ENCODE measurements at regions not wholly inside any gene's neighbourhood (a gene's known extent, or its start where the extent isn't known, plus 50 kb on each side); places are given as distances from the start of the nearest gene placed in this dataset.

- Mint-ChIP-seq H3K9me3 (ENCODE audit: low read depth) (no peaks in the 10 kb centered on the region), H3K4me1 (ENCODE audit: low read depth) (no peaks in the 10 kb centered on the region), H3K27ac (no peak overlapping the region), H3K27me3 (no peaks in the 10 kb centered on the region), H3K4me3 (no peak overlapping the region), H3K36me3 (no peaks in the 10 kb centered on the region)
These were observed 175.4 kb downstream of the PHETA1 start for GRCh38 chr12:111193496-111193895.

GRCh38 chr12:111193067-111193466 lies 175.8 kb downstream of the PHETA1 start:
- Mint-ChIP-seq H3K4me1 (ENCODE audit: low read depth) (no peaks in the 10 kb centered on the region), H3K4me3 (no peak overlapping the region), H3K27ac (no peak overlapping the region), H3K9me3 (ENCODE audit: low read depth) (no peaks in the 10 kb centered on the region), H3K27me3 (no peaks in the 10 kb centered on the region), H3K36me3 (no peaks in the 10 kb centered on the region)

GRCh38 chr12:111192647-111193046 lies 176.2 kb downstream of the PHETA1 start:
- Mint-ChIP-seq H3K9me3 (ENCODE audit: low read depth) (no peaks in the 10 kb centered on the region), H3K27ac (no peak overlapping the region), H3K36me3 (no peaks in the 10 kb centered on the region), H3K4me1 (ENCODE audit: low read depth) (no peaks in the 10 kb centered on the region), H3K27me3 (no peaks in the 10 kb centered on the region), H3K4me3 (no peak overlapping the region)

GRCh38 chr12:111190741-111191526 lies 178.0 kb downstream of the PHETA1 start:
- H3K27ac Mint-ChIP-seq, result no peak overlapping the region
- no peaks in the 10 kb centered on the region for H3K4me1 Mint-ChIP-seq (ENCODE audit: low read depth)
- no peaks in the 10 kb centered on the region for H3K9me3 Mint-ChIP-seq (ENCODE audit: low read depth)
- no peaks in the 10 kb centered on the region for H3K27me3 Mint-ChIP-seq
- H3K36me3 Mint-ChIP-seq, result no peaks in the 10 kb centered on the region
- H3K4me3 Mint-ChIP-seq, result no peak overlapping the region

- H3K36me3 Mint-ChIP-seq, result no peaks in the 10 kb centered on the region
- no peak overlapping the region for H3K27ac Mint-ChIP-seq
- H3K4me1 Mint-ChIP-seq (ENCODE audit: low read depth), result no peaks in the 10 kb centered on the region
- H3K9me3 Mint-ChIP-seq (ENCODE audit: low read depth), result no peaks in the 10 kb centered on the region
- no peaks in the 10 kb centered on the region for H3K27me3 Mint-ChIP-seq
- no peak overlapping the region for H3K4me3 Mint-ChIP-seq
These were observed 179.1 kb downstream of the PHETA1 start for GRCh38 chr12:111189792-111190191.

GRCh38 chr12:111188436-111188835 lies 180.5 kb downstream of the PHETA1 start:
- no peak overlapping the region for H3K4me3 Mint-ChIP-seq
- H3K4me1 Mint-ChIP-seq (ENCODE audit: low read depth), result no peaks in the 10 kb centered on the region
- H3K27me3 Mint-ChIP-seq, result no peaks in the 10 kb centered on the region
- H3K27ac Mint-ChIP-seq, result no peak overlapping the region
- H3K9me3 Mint-ChIP-seq (ENCODE audit: low read depth), result no peaks in the 10 kb centered on the region
- H3K36me3 Mint-ChIP-seq, result no peaks in the 10 kb centered on the region

- H3K9me3 Mint-ChIP-seq (ENCODE audit: low read depth), result no peaks in the 10 kb centered on the region
- no peaks in the 10 kb centered on the region for H3K36me3 Mint-ChIP-seq
- H3K27me3 Mint-ChIP-seq, result peaks cover 6% of the 10 kb centered on the region
- H3K4me3 Mint-ChIP-seq, result no peak overlapping the region
- H3K4me1 Mint-ChIP-seq (ENCODE audit: low read depth), result peaks cover 1% of the 10 kb centered on the region
- H3K27ac Mint-ChIP-seq, result no peak overlapping the region
These were observed 182.5 kb downstream of the PHETA1 start for GRCh38 chr12:111186347-111186746.

GRCh38 chr12:111185889-111186227 lies 183.0 kb downstream of the PHETA1 start:
- H3K4me3 Mint-ChIP-seq, result no peak overlapping the region
- no peak overlapping the region for H3K27ac Mint-ChIP-seq
- H3K4me1 Mint-ChIP-seq (ENCODE audit: low read depth), result peaks cover 5% of the 10 kb centered on the region
- H3K27me3 Mint-ChIP-seq, result peaks cover 9% of the 10 kb centered on the region
- no peaks in the 10 kb centered on the region for H3K36me3 Mint-ChIP-seq
- no peaks in the 10 kb centered on the region for H3K9me3 Mint-ChIP-seq (ENCODE audit: low read depth)

- Mint-ChIP-seq H3K4me1 (ENCODE audit: low read depth) (peaks cover 7% of the 10 kb centered on the region), H3K4me3 (no peak overlapping the region), H3K27me3 (peaks cover 12% of the 10 kb centered on the region), H3K36me3 (no peaks in the 10 kb centered on the region), H3K27ac (no peak overlapping the region), H3K9me3 (ENCODE audit: low read depth) (no peaks in the 10 kb centered on the region)
These were observed 183.5 kb downstream of the PHETA1 start for GRCh38 chr12:111185206-111185888.

GRCh38 chr12:111184161-111184560 lies 184.7 kb downstream of the PHETA1 start:
- H3K9me3 Mint-ChIP-seq (ENCODE audit: low read depth), result no peaks in the 10 kb centered on the region
- H3K4me1 Mint-ChIP-seq (ENCODE audit: low read depth), result peaks cover 7% of the 10 kb centered on the region
- H3K27ac Mint-ChIP-seq, result no peak overlapping the region
- H3K36me3 Mint-ChIP-seq, result peaks cover 3% of the 10 kb centered on the region
- peaks cover 16% of the 10 kb centered on the region for H3K27me3 Mint-ChIP-seq
- no peak overlapping the region for H3K4me3 Mint-ChIP-seq

- Mint-ChIP-seq H3K4me1 (ENCODE audit: low read depth) (peaks cover 7% of the 10 kb centered on the region), H3K4me3 (no peak overlapping the region), H3K27ac (no peak overlapping the region), H3K36me3 (peaks cover 3% of the 10 kb centered on the region), H3K9me3 (ENCODE audit: low read depth) (no peaks in the 10 kb centered on the region), H3K27me3 (peaks cover 19% of the 10 kb centered on the region)
These were observed 185.8 kb downstream of the PHETA1 start for GRCh38 chr12:111183094-111183493.

GRCh38 chr12:111182382-111182781 lies 186.5 kb downstream of the PHETA1 start:
- peaks cover 7% of the 10 kb centered on the region for H3K4me1 Mint-ChIP-seq (ENCODE audit: low read depth)
- no peak overlapping the region for H3K4me3 Mint-ChIP-seq
- H3K27me3 Mint-ChIP-seq, result peaks cover 23% of the 10 kb centered on the region
- H3K27ac Mint-ChIP-seq, result no peak overlapping the region
- H3K9me3 Mint-ChIP-seq (ENCODE audit: low read depth), result no peaks in the 10 kb centered on the region
- H3K36me3 Mint-ChIP-seq, result peaks cover 3% of the 10 kb centered on the region

- no peak overlapping the region for H3K27ac Mint-ChIP-seq
- no peak overlapping the region for H3K4me3 Mint-ChIP-seq
- no peaks in the 10 kb centered on the region for H3K9me3 Mint-ChIP-seq (ENCODE audit: low read depth)
- peaks cover 7% of the 10 kb centered on the region for H3K4me1 Mint-ChIP-seq (ENCODE audit: low read depth)
- peaks cover 3% of the 10 kb centered on the region for H3K36me3 Mint-ChIP-seq
- H3K27me3 Mint-ChIP-seq, result peaks cover 23% of the 10 kb centered on the region
These were observed 187.7 kb downstream of the PHETA1 start for GRCh38 chr12:111181143-111181726.

- Mint-ChIP-seq H3K4me3 (no peak overlapping the region), H3K27me3 (peaks cover 23% of the 10 kb centered on the region), H3K36me3 (peaks cover 3% of the 10 kb centered on the region), H3K9me3 (ENCODE audit: low read depth) (no peaks in the 10 kb centered on the region), H3K4me1 (ENCODE audit: low read depth) (peaks cover 7% of the 10 kb centered on the region), H3K27ac (no peak overlapping the region)
These were observed 188.3 kb downstream of the PHETA1 start for GRCh38 chr12:111180426-111181142.

Measured in activated naive CD8-positive, alpha-beta T cell (primary cell).